T-helper 2 cell (primary cell): ENCODE measurements at regions not wholly inside any gene's neighbourhood (a gene's known extent, or its start where the extent isn't known, plus 50 kb on each side); places are given as distances from the start of the nearest gene placed in this dataset.

ENCODE experiments used
- DNase-seq, 5 experiments: peaks; one replicate each; pipeline versions ENCODE4 v3.0.0 to v3.0.0-alpha.2; 2012 to 2022

GRCh38 chr5:67355120-67355713 lies 158.6 kb upstream of the CD180 start:
- DNase-seq: no peak

- no peak for DNase-seq
Observed at GRCh38 chr5:67353500-67354450, 157.2 kb upstream of the CD180 start.

DNA sequence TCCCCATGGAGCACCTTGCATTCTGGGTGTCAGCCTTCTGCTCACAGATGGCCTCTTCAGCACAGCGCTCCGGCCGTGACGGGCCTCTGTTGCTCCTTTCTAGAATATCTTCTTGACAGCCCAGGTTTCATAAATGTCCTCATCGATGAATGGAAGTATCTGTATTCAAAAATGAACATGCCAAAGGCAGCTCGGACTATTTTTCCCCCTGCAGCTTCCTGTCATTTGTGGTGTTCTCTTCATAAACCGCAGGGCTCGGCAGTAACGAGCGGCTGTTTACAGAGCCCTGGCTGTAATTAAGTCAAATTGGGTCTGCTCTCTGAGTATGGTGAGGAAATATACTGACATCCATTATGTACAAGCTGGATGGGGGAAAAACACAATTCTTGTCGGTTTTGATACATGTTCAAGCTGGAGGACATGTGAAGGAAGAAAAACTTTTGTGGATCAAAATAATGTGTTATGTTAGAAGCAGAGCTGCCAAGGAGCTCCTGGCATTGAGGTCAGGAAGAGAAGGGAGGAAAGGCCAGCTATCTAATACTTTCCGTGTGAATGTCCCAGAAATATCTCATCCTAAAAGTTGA lies 154.1 kb upstream of the CD180 start:
- DNase-seq: peak in 1 of 5 experiments; percentile 74

DNA sequence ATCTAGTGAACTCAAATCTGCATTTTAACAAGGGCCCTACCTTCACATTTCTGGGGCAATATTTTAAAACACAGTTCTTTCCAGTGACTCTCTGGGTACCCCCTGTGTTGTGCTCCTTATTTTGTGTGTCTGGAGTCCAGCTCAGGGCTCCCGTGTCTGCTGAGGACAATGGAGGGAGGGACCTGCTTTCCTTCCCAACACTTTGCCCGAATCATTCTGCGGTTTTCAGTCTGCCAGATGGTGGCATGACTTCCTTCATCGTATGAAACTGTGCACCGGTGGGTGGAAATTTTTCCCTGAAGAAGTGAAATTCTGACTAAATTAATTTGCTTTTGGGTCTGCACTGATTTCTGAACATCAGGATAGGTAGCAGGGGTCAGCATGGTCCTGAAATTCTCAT lies 153.6 kb upstream of the CD180 start:
- DNase-seq: no peak

- DNase-seq: no peak
Observed at GRCh38 chr5:67347821-67348220, 151.2 kb upstream of the CD180 start.

GRCh38 chr5:67346611-67347010 lies 150.0 kb upstream of the CD180 start:
- no peak for DNase-seq

GRCh38 chr5:67344870-67345269 lies 148.3 kb upstream of the CD180 start:
- DNase-seq: no peak

DNA sequence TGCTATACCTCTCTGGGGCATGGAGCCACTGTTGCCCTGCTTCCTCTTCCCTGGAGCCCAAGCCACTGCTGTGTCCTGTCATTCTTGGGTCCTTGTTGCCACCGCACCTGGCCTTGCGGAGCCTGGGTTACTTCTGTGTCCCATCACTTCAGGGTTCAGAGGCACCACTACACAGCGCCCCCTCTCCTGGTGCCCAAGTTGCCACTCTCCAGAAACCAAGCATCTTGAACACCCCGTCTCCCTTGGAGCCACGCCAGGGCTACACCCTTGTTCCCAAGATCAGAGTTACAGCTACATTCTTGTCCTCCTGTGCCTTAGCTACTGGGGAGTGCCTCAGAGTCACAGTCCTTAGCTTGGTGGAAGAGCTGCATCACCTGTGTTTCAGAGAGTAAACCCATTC lies 147.2 kb upstream of the CD180 start:
- no peak for DNase-seq

DNA sequence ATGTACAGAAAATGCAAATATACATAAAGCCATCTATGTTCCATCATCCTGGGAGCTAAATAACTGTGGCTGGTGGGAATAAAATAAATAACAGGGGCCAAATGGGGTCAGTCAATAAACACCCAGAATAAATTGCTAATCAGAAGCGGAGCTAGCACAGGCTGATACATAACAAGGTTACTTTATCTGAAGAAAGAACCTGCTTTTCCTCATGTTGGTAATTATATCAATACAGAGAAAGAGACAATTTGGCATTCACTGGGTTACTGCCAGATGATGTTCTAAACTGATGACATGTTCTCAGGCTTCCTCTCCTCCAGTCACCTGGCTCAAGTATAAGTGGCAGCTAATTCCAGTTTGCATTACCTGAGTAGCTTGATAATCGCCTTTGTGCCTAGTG lies 144.9 kb upstream of the CD180 start:
- DNase-seq: no peak

GRCh38 chr5:67339219-67339767 lies 142.7 kb upstream of the CD180 start:
- DNase-seq: no peak

GRCh38 chr5:67338421-67338820 lies 141.8 kb upstream of the CD180 start:
- DNase-seq: no peak

- DNase-seq: no peak
Observed at GRCh38 chr5:67337751-67338150, 141.2 kb upstream of the CD180 start.

GRCh38 chr5:67335426-67335825 lies 138.8 kb upstream of the CD180 start:
- DNase-seq: no peak

- DNase-seq: no peak
Observed at GRCh38 chr5:67334373-67334772, 137.8 kb upstream of the CD180 start.

GRCh38 chr5:67333171-67333570 lies 136.6 kb upstream of the CD180 start:
- DNase-seq: no peak

DNA sequence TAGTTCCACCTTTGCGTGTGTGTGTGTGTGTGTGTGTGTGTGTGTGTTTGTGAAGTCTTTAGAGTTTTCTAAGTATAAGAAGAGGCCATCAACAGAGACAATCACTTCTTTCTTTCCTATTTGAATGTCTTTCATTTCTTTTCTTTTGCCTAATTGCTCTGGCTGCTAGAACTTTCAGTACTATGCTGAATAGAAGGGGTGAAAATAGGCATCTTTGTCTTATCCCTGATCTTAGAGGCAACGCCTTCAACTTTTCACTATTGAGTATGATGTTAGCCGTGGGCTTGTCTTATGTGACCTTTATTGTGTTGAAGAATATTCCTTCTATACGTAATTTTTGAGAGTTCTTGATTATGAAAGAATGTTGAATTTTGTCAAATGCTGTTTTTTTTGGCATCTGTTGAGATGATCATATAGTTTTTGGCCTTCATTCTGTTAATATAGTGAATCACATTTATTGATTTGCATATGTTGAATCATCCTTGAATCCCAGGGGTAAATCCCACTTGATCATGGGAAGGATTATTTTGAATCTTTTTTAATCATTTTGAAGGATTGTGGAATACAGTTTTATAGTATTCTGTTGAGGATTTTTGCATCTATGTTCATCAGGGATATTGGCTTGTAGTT lies 134.8 kb upstream of the CD180 start:
- DNase-seq: no peak

- DNase-seq: no peak
Observed at GRCh38 chr5:67319935-67320725, 123.5 kb upstream of the CD180 start.

DNA sequence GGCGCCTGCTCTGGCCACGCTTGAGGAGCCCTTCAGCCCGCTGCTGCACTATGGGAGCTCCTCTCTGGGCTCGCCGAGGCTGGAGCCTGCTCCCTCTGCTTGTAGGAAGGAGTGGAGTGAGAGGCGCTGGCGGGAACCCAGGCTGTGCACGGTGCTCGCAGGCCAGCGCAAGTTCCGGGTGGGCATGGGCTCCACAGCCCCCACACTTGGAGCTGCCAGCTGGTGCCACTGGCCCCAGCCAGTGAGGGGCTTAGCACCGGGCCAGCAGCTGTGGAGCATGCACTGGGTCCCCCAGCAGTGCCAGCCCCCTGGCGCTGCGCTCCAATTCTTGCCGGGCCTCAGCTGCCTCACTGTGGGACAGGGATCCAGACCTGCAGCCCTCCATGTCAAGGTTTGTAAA lies 122.1 kb upstream of the CD180 start:
- no peak for DNase-seq

GRCh38 chr5:67317603-67318002 lies 121.0 kb upstream of the CD180 start:
- no peak for DNase-seq

GRCh38 chr5:67316695-67317094 lies 120.1 kb upstream of the CD180 start:
- DNase-seq: no peak

GRCh38 chr5:67315082-67315989 lies 118.7 kb upstream of the CD180 start:
- DNase-seq: no peak
